ENCODE measurements at regions not wholly inside any gene's neighbourhood (a gene's known extent, or its start where the extent isn't known, plus 50 kb on each side); places are given as distances from the start of the nearest gene placed in this dataset.

GRCh38 chr20:48521121-48521520, 306.7 kb downstream of the PREX1 start:
- TF ChIP-seq CTCF (IDR thresholded peaks at IDR 0.05; ENCODE audit: low read depth, low read length): no peak
- no peak for TF ChIP-seq EZH2phosphoT487 (IDR thresholded peaks at IDR 0.05; ENCODE audit: low read depth)
